ENCODE measurements at regions not wholly inside any gene's neighbourhood (a gene's known extent, or its start where the extent isn't known, plus 50 kb on each side); places are given as distances from the start of the nearest gene placed in this dataset.

- TF ChIP-seq POLR2A (IDR thresholded peaks at IDR 0.05) (no peak), CTCF (IDR thresholded peaks at IDR 0.05) (no peak)
These were observed 125.9 kb downstream of the GADD45G start for GRCh38 chr9:89730715-89731114.
